SK-N-SH (cell line): ENCODE measurements at regions not wholly inside any gene's neighbourhood (a gene's known extent, or its start where the extent isn't known, plus 50 kb on each side); places are given as distances from the start of the nearest gene placed in this dataset.

Experiments used
- CTCF ChIA-PET: fragments of 300-600, 350-600 bp; formaldehyde crosslinking; extraction: SDS; loops from one replicate; lab custom pipeline; 2021; lab: Yijun Ruan, JAX
- POLR2A ChIA-PET: fragments of 350-600 bp; sonication (Branson Sonifier 250); formaldehyde crosslinking; extraction: SDS; loops from one replicate; lab custom pipeline; 2020; ENCODE audit warnings: antibody characterized with exemption, inconsistent platforms; lab: Yijun Ruan, JAX
- DNase-seq: peaks from one replicate; pipeline ENCODE4 v3.0.0; 2012
- H2AFZ ChIP-seq: fragments of 200-600 bp; sonication (generic); 2 replicates; pipeline ENCODE4 v1.8.1; 2016; ENCODE audit warnings: antibody characterized with exemption, mild to moderate bottlenecking, low read depth
- H3F3A ChIP-seq: fragments of 200-600 bp; sonication (generic); replicated peaks from 2 replicates; pipeline ENCODE3; 2016; ENCODE audit warnings: antibody characterized with exemption, mild to moderate bottlenecking; ENCODE audit not compliant: insufficient read depth
- H3K27ac ChIP-seq, 2 experiments: fragments of 200-500 bp in 1 of 2; fragments of 200-600 bp in 1 of 2; sonication (Bioruptor generic) in 1 of 2; sonication (generic), shearing (Covaris generic) in 1 of 2; 2 replicates each; pipeline versions ENCODE4 v1.5.1 to v1.6.1; 2014 to 2016; ENCODE audit warnings: low read depth in 2 of 2, inconsistent platforms in 1 of 2, low read length in 1 of 2, mild to moderate bottlenecking in 1 of 2, mixed read lengths in 1 of 2
- H3K27me3 ChIP-seq: fragments of 200-600 bp; sonication (generic), shearing (Covaris generic); 2 replicates; pipeline ENCODE4 v1.6.1; 2016; ENCODE audit warnings: mixed run types; ENCODE audit not compliant: insufficient read depth
- H3K36me3 ChIP-seq, 2 experiments: fragments of 200-500 bp in 1 of 2; fragments of 200-600 bp in 1 of 2; sonication (Bioruptor generic) in 1 of 2; sonication (generic) in 1 of 2; replicated peaks in 1 of 2; 2 replicates each; pipeline versions ENCODE3 to v1.5.1; 2014 to 2016; ENCODE audit warnings: low read length in 1 of 2, mild to moderate bottlenecking in 1 of 2; ENCODE audit not compliant: insufficient read depth in 2 of 2, control insufficient read depth in 1 of 2
- H3K4me1 ChIP-seq, 2 experiments: fragments of 200-500 bp in 1 of 2; fragments of 200-600 bp in 1 of 2; sonication (Bioruptor generic) in 1 of 2; sonication (generic), shearing (Covaris generic) in 1 of 2; 2 replicates each; pipeline versions ENCODE4 v1.5.1 to v1.6.1; 2014 to 2016; ENCODE audit warnings: low read depth in 1 of 2, low read length in 1 of 2, mixed run types in 1 of 2; ENCODE audit not compliant: insufficient read depth in 2 of 2, control insufficient read depth in 1 of 2
- H3K4me2 ChIP-seq: fragments of 200-600 bp; sonication (generic), shearing (Covaris generic); 2 replicates; pipeline ENCODE4 v1.6.1; 2017; ENCODE audit warnings: mixed run types
- H3K4me3 ChIP-seq, 2 experiments: fragments of 200-500 bp in 1 of 2; fragments of 200-600 bp in 1 of 2; sonication (Bioruptor generic) in 1 of 2; sonication (generic), shearing (Covaris generic) in 1 of 2; 2 replicates each; pipeline versions ENCODE4 v1.5.1 to v1.8.1; 2014 to 2016; ENCODE audit warnings: low read depth in 2 of 2, inconsistent platforms in 1 of 2, low read length in 1 of 2, mild to moderate bottlenecking in 1 of 2, mixed read lengths in 1 of 2, moderate library complexity in 1 of 2
- H3K79me2 ChIP-seq: fragments of 200-600 bp; sonication (generic); 2 replicates; pipeline ENCODE4 v1.8.1; 2017; ENCODE audit warnings: mild to moderate bottlenecking; ENCODE audit not compliant: insufficient read depth
- H3K9ac ChIP-seq: fragments of 200-600 bp; sonication (generic); 2 replicates; pipeline ENCODE4 v1.6.1; 2017; ENCODE audit warnings: mixed run types
- H3K9me2 ChIP-seq: fragments of 200-600 bp; sonication (generic); 2 replicates; pipeline ENCODE4 v1.6.1; 2017; ENCODE audit warnings: mixed run types
- H3K9me3 ChIP-seq: fragments of 200-600 bp; sonication (generic); 2 replicates; pipeline ENCODE4 v1.6.1; 2017; ENCODE audit warnings: mixed run types, mild to moderate bottlenecking, moderate library complexity
- H4K20me1 ChIP-seq: fragments of 200-600 bp; sonication (generic); 2 replicates; pipeline ENCODE4 v1.6.1; 2017; ENCODE audit warnings: mild to moderate bottlenecking, mixed run types; ENCODE audit not compliant: insufficient read depth
- CTCF ChIP-seq: fragments of 200-600 bp; sonication (generic); IDR thresholded peaks from 2 replicates; pipeline ENCODE4 v1.6.1; 2017; ENCODE audit warnings: antibody characterized with exemption, mild to moderate bottlenecking, moderate library complexity
- FOXM1 ChIP-seq: IDR thresholded peaks from 2 replicates; pipeline ENCODE4 v1.4.0; 2012; ENCODE audit warnings: low read depth, mild to moderate bottlenecking
- JUND ChIP-seq: IDR thresholded peaks from 2 replicates; pipeline ENCODE4 v1.4.0; 2012
- REST ChIP-seq: IDR thresholded peaks from 2 replicates; pipeline ENCODE4 v1.6.1; 2012; ENCODE audit warnings: mild to moderate bottlenecking, low read depth, low read length, moderate library complexity
- TCF12 ChIP-seq: IDR thresholded peaks from 2 replicates; pipeline ENCODE4 v1.4.0; 2012
- TEAD4 ChIP-seq: IDR thresholded peaks from 2 replicates; pipeline ENCODE4 v1.4.0; 2012; ENCODE audit warnings: mild to moderate bottlenecking, borderline replicate concordance; ENCODE audit not compliant: insufficient read depth
- YY1 ChIP-seq: IDR thresholded peaks from 2 replicates; pipeline ENCODE4 v1.4.0; 2012; ENCODE audit warnings: low read depth, mild to moderate bottlenecking
- ZBTB33 ChIP-seq: IDR thresholded peaks from 2 replicates; pipeline ENCODE4 v1.4.0; 2012; ENCODE audit warnings: low read depth, borderline replicate concordance
- WGBS: methylation state at CpG from one replicate; pipeline ENCODE4 v1.1.6; 2017; ENCODE audit warnings: low lambda C conversion rate; 5-methylcytosine and 5-hydroxymethylcytosine counted together
- TF ChIP-seq, protein P1 (sequence below): IDR thresholded peaks from 2 replicates; pipeline ENCODE4 v1.4.0; 2012; ENCODE audit warnings: low read depth, borderline replicate concordance
- TF ChIP-seq, protein P2 (sequence below): fragments of 150-350 bp; IDR thresholded peaks from 2 replicates; pipeline ENCODE4 v1.6.1; 2016; ENCODE audit warnings: mild to moderate bottlenecking, low read depth, low read length

- no peak for DNase-seq
- WGBS: 19% methylated on average over 3 of the region's 3 CpGs
- H3K4me2 ChIP-seq: no peak overlapping the region
- no peaks in the 10 kb centered on the region for H3K36me3 ChIP-seq
- TF ChIP-seq, protein P1, sequence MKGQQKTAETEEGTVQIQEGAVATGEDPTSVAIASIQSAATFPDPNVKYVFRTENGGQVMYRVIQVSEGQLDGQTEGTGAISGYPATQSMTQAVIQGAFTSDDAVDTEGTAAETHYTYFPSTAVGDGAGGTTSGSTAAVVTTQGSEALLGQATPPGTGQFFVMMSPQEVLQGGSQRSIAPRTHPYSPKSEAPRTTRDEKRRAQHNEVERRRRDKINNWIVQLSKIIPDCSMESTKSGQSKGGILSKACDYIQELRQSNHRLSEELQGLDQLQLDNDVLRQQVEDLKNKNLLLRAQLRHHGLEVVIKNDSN: no peak
- no peak for TF ChIP-seq TCF12
- no peak for TF ChIP-seq CTCF
- no peak for TF ChIP-seq YY1
- TF ChIP-seq, protein P2, sequence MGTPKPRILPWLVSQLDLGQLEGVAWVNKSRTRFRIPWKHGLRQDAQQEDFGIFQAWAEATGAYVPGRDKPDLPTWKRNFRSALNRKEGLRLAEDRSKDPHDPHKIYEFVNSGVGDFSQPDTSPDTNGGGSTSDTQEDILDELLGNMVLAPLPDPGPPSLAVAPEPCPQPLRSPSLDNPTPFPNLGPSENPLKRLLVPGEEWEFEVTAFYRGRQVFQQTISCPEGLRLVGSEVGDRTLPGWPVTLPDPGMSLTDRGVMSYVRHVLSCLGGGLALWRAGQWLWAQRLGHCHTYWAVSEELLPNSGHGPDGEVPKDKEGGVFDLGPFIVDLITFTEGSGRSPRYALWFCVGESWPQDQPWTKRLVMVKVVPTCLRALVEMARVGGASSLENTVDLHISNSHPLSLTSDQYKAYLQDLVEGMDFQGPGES: no peak
- no peak for TF ChIP-seq TEAD4
- TF ChIP-seq ZBTB33: no peak
- no peak for TF ChIP-seq FOXM1
- TF ChIP-seq JUND: no peak
- no peak for TF ChIP-seq REST
- H4K20me1 ChIP-seq: no peaks in the 10 kb centered on the region
- H2AFZ ChIP-seq: no peak overlapping the region
- no peaks in the 10 kb centered on the region for H3K9me3 ChIP-seq
- POLR2A ChIA-PET: no interaction called here
- peak overlapping the region in 1 of 2 experiments; percentile 55; a peak in 1 of 4 replicates for H3K27ac ChIP-seq
- H3K4me1 ChIP-seq: no peaks in the 10 kb centered on the region; a peak in 1 of 4 replicates
- no peaks in the 10 kb centered on the region for H3K79me2 ChIP-seq
- CTCF ChIA-PET: no interaction called here
- H3K27me3 ChIP-seq: no peaks in the 10 kb centered on the region
- no peak overlapping the region for H3K9ac ChIP-seq
- H3K4me3 ChIP-seq: no peak overlapping the region
- no peaks in the 10 kb centered on the region for H3K9me2 ChIP-seq
- H3F3A ChIP-seq: no peaks in the 10 kb centered on the region
These were observed 788.6 kb upstream of the NOVA1 start for GRCh38 chr14:27386391-27386790.
